Vagina (tissue), 2 donors: ENCODE measurements at regions not wholly inside any gene's neighbourhood (a gene's known extent, or its start where the extent isn't known, plus 50 kb on each side); places are given as distances from the start of the nearest gene placed in this dataset.

Experiments
- CTCF ChIP-seq, 3 experiments: fragments of 450-650 bp in 2 of 3; fragments of 200-600 bp in 1 of 3; sonication (generic) in 1 of 3; IDR thresholded peaks; one replicate each; pipeline ENCODE4 v1.5.1; 2017 to 2019; ENCODE audit warnings: antibody characterized with exemption in 3 of 3, mild to moderate bottlenecking in 2 of 3, moderate library complexity in 2 of 3
- POLR2A ChIP-seq, 2 donors: fragments of 450-650 bp; IDR thresholded peaks; one replicate each; pipeline ENCODE4 v1.6.1; 2017; ENCODE audit warnings: antibody characterized with exemption in 2 of 2, mild to moderate bottlenecking in 2 of 2, moderate library complexity in 2 of 2

GRCh38 chr3:55177749-55178148 lies 249.9 kb upstream of the LRTM1 start:
- no peak for TF ChIP-seq CTCF (IDR thresholded peaks at IDR 0.05)
- no peak for TF ChIP-seq POLR2A (IDR thresholded peaks at IDR 0.05)
